Cerebellar cortex (tissue), 1 donor: ENCODE measurements at regions not wholly inside any gene's neighbourhood (a gene's known extent, or its start where the extent isn't known, plus 50 kb on each side); places are given as distances from the start of the nearest gene placed in this dataset.
"Not testable (repeated sequence)": the region's sequence is repeated elsewhere in the genome, so short reads cannot be mapped to it uniquely, and the experiment has no call there.

Experiments used
- DNase-seq: peaks from one replicate; pipeline ENCODE4 v3.0.0-alpha.2; 2015; ENCODE audit warnings: low spot score

- no peak for DNase-seq
These were observed 497.3 kb downstream of the NEBL start for GRCh38 chr10:20399772-20400171.

- DNase-seq, result no peak
These were observed 500.4 kb downstream of the NEBL start for GRCh38 chr10:20396701-20397100.

- DNase-seq, result no peak
These were observed 500.9 kb downstream of the NEBL start for GRCh38 chr10:20396205-20396604.

GRCh38 chr10:20391629-20392028, 505.5 kb downstream of the NEBL start:
- no peak for DNase-seq

- DNase-seq, result no peak
These were observed 515.4 kb downstream of the NEBL start for GRCh38 chr10:20381761-20382160.

GRCh38 chr10:20380401-20380800, 516.7 kb downstream of the NEBL start:
- no peak for DNase-seq

- no peak for DNase-seq
These were observed 524.4 kb downstream of the NEBL start for GRCh38 chr10:20372748-20373147.

GRCh38 chr10:20370977-20371533, 526.1 kb downstream of the NEBL start:
- not testable (repeated sequence) for DNase-seq

GRCh38 chr10:20369863-20370736, 527.0 kb downstream of the NEBL start:
- DNase-seq, result no peak

- DNase-seq, result no peak
These were observed 533.4 kb downstream of the NEBL start for GRCh38 chr10:20363684-20364083.

- no peak for DNase-seq
These were observed 539.7 kb downstream of the PLXDC2 start for GRCh38 chr10:20355915-20356314.

- no peak for DNase-seq
These were observed 538.8 kb downstream of the PLXDC2 start for GRCh38 chr10:20355011-20355410.

- DNase-seq, result no peak
These were observed 537.9 kb downstream of the PLXDC2 start for GRCh38 chr10:20354166-20354565.

- DNase-seq, result no peak
These were observed 534.3 kb downstream of the PLXDC2 start for GRCh38 chr10:20350509-20350908.

GRCh38 chr10:20343036-20343435, 526.8 kb downstream of the PLXDC2 start:
- DNase-seq, result no peak
